GM19463 (cell line): ENCODE measurements at regions not wholly inside any gene's neighbourhood (a gene's known extent, or its start where the extent isn't known, plus 50 kb on each side); places are given as distances from the start of the nearest gene placed in this dataset.

Experiments
- ATAC-seq: cut with Tn5 transposase; IDR thresholded peaks from one replicate; pipeline ENCODE4 v1.9.1; 2021; ENCODE audit warnings: mild to moderate bottlenecking, moderate library complexity; ENCODE audit not compliant: unreplicated experiment

GRCh38 chr4:28709891-28710290, 1849.2 kb downstream of the STIM2 start:
- ATAC-seq: no peak

- ATAC-seq: no peak
Observed at GRCh38 chr4:28723371-28723770, 1862.7 kb downstream of the STIM2 start.

GRCh38 chr4:28724239-28724638, 1863.6 kb downstream of the STIM2 start:
- no peak for ATAC-seq

GRCh38 chr4:28730304-28730703, 1869.7 kb downstream of the STIM2 start:
- no peak for ATAC-seq

GRCh38 chr4:28744066-28744465, 1883.4 kb downstream of the STIM2 start:
- no peak for ATAC-seq

- no peak for ATAC-seq
Observed at GRCh38 chr4:28754376-28754775, 1893.7 kb downstream of the STIM2 start.

GRCh38 chr4:28755081-28755480, 1894.4 kb downstream of the STIM2 start:
- no peak for ATAC-seq

GRCh38 chr4:28759064-28759463, 1898.4 kb downstream of the STIM2 start:
- ATAC-seq: no peak

GRCh38 chr4:28760003-28760402, 1899.4 kb downstream of the STIM2 start:
- ATAC-seq: no peak

GRCh38 chr4:28772066-28772465, 1911.4 kb downstream of the STIM2 start:
- ATAC-seq: no peak

GRCh38 chr4:28772788-28773187, 1912.1 kb downstream of the STIM2 start:
- ATAC-seq: no peak

GRCh38 chr4:28774344-28774743, 1913.7 kb downstream of the STIM2 start:
- ATAC-seq: no peak

GRCh38 chr4:28776004-28776403, 1915.4 kb downstream of the STIM2 start:
- no peak for ATAC-seq

- ATAC-seq: no peak
Observed at GRCh38 chr4:28784188-28784587, 1923.5 kb downstream of the STIM2 start.

- ATAC-seq: no peak
Observed at GRCh38 chr4:28787947-28788346, 1927.3 kb downstream of the STIM2 start.

- no peak for ATAC-seq
Observed at GRCh38 chr4:28788929-28789490, 1928.4 kb downstream of the STIM2 start.

- ATAC-seq: no peak
Observed at GRCh38 chr4:28792917-28793597, 1927.1 kb upstream of the PCDH7 start.

GRCh38 chr4:28799696-28800095, 1920.5 kb upstream of the PCDH7 start:
- ATAC-seq: no peak

- ATAC-seq: no peak
Observed at GRCh38 chr4:28811025-28811424, 1909.1 kb upstream of the PCDH7 start.

GRCh38 chr4:28822163-28822562, 1898.0 kb upstream of the PCDH7 start:
- ATAC-seq: no peak

GRCh38 chr4:28827866-28828265, 1892.3 kb upstream of the PCDH7 start:
- ATAC-seq: no peak

GRCh38 chr4:28831867-28832266, 1888.3 kb upstream of the PCDH7 start:
- no peak for ATAC-seq

- no peak for ATAC-seq
Observed at GRCh38 chr4:28832444-28832843, 1887.7 kb upstream of the PCDH7 start.
